DMS153 (cell line): ENCODE measurements at regions not wholly inside any gene's neighbourhood (a gene's known extent, or its start where the extent isn't known, plus 50 kb on each side); places are given as distances from the start of the nearest gene placed in this dataset.

Source experiments
- DNase-seq: peaks from one replicate; lab custom pipeline; 2025; lab: John Stamatoyannopoulos, UW

GRCh38 chr6:147817042-147817689 is 308.7 kb downstream of the SAMD5 start:
- no peak for DNase-seq

- DNase-seq, result no peak
These were observed 312.0 kb downstream of the SAMD5 start for GRCh38 chr6:147820520-147820919.

- no peak for DNase-seq
These were observed 312.9 kb downstream of the SAMD5 start for GRCh38 chr6:147821295-147821897.

GRCh38 chr6:147823936-147824335 is 315.4 kb downstream of the SAMD5 start:
- no peak for DNase-seq

- DNase-seq, result no peak
These were observed 317.4 kb downstream of the SAMD5 start for GRCh38 chr6:147825848-147826247.

- DNase-seq, result no peak
These were observed 318.2 kb downstream of the SAMD5 start for GRCh38 chr6:147826698-147827097.

GRCh38 chr6:147829418-147829817 is 320.9 kb downstream of the SAMD5 start:
- DNase-seq, result no peak

GRCh38 chr6:147829835-147830234 is 321.3 kb downstream of the SAMD5 start:
- no peak for DNase-seq

GRCh38 chr6:147831356-147831755 is 322.9 kb downstream of the SAMD5 start:
- DNase-seq, result no peak

GRCh38 chr6:147833607-147834006 is 325.1 kb downstream of the SAMD5 start:
- no peak for DNase-seq

GRCh38 chr6:147834084-147834776 is 325.7 kb downstream of the SAMD5 start:
- DNase-seq, result no peak

GRCh38 chr6:147837540-147837939 is 329.1 kb downstream of the SAMD5 start:
- DNase-seq, result no peak

- peak; percentile 81 for DNase-seq
These were observed 331.5 kb downstream of the SAMD5 start for GRCh38 chr6:147839708-147840610.

- DNase-seq, result peak; percentile 54
These were observed 333.2 kb downstream of the SAMD5 start for GRCh38 chr6:147841547-147842148.

GRCh38 chr6:147849401-147850330 is 341.2 kb downstream of the SAMD5 start:
- DNase-seq, result no peak

GRCh38 chr6:147852772-147853171 is 344.3 kb downstream of the SAMD5 start:
- no peak for DNase-seq

- DNase-seq, result no peak
These were observed 345.1 kb downstream of the SAMD5 start for GRCh38 chr6:147853574-147853973.

GRCh38 chr6:147855803-147856482 is 347.5 kb downstream of the SAMD5 start:
- no peak for DNase-seq

- no peak for DNase-seq
These were observed 348.2 kb downstream of the SAMD5 start for GRCh38 chr6:147856687-147857086.

GRCh38 chr6:147858421-147858820 is 349.9 kb downstream of the SAMD5 start:
- no peak for DNase-seq
